ENCODE measurements at regions not wholly inside any gene's neighbourhood (a gene's known extent, or its start where the extent isn't known, plus 50 kb on each side); places are given as distances from the start of the nearest gene placed in this dataset.

- no peak for DNase-seq
These were observed 592.9 kb downstream of the SEMA5A start for GRCh38 chr5:8953016-8953415.

- DNase-seq = no peak
These were observed 591.9 kb downstream of the SEMA5A start for GRCh38 chr5:8953911-8954438.

DNA sequence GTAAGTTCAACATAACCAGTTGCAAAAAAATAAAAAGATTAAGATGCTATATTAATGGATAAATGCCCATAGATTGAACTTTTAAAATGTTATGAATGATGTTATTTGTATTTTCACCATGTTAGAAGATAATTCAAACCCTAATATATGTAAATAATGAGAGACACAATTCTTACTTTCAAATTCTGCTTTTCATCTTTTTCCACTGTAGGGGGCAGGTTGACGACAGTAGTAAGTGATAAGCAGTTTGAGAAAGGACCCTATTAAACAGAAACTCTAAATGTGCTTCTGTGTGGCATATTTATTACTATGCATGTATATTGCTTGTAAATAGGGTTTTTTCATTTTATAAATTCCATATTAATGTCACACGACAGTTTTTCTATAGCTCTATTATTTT lies 591.1 kb downstream of the SEMA5A start:
- DNase-seq = no peak

GRCh38 chr5:8956659-8957058 lies 589.2 kb downstream of the SEMA5A start:
- no peak for DNase-seq

DNA sequence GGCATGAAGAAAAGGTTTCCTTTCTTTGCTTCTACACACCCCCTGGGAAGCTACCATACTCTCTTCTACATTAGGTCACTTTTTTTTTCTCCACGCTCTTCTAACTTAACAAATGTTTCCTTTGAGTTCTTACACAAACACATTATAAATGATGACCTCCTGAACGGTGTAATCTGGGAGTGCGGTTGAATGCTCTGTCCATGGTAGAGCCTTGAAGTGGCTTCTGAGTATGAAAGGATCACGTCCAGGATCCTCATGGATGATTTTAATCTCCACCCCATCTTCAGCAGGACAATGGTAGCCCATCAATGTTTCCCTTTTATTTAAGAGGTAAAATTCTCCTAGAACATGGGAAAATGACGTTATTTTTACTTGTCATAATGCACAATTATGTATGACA lies 587.3 kb downstream of the SEMA5A start:
- DNase-seq = no peak

- DNase-seq = no peak
These were observed 584.7 kb downstream of the SEMA5A start for GRCh38 chr5:8961219-8961618.

DNA sequence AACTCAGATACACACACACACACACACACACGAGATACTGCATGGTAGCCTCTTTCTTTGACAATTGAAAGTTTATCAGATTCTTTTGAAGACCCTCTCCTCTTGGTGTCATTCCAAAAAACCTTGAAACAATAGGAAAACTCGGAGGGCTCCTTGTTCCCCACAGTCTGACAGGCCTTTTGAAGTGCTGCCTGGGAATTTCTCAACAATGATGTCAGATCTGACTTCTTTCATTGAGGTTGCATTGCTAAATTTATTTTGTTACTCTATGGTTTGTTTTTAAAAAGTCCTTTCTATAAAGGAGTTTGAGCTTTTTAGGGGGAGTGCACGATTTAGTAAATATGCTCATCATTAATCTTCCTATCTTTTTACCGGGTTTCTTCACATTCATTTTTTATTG lies 583.9 kb downstream of the SEMA5A start:
- no peak for DNase-seq

DNA sequence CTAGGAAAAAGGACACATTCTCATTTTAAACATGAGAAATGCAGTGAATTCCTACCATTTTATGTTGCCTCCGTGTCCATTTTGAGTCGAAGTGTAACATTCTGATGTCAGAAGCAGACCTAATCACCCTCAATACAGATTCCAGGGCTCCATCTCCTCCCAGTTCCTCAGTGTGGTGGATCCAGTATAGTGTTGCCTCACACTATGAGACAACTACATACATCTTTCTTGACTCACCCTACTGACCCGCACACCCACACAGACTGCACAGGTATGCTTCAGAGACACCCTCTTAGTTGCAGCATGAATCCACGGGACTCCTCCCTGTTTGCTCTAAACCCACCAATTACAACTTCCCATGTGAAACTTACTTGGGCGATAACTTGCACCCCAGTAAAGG lies 564.9 kb downstream of the SEMA5A start:
- DNase-seq = no peak

GRCh38 chr5:8981496-8981895 lies 564.4 kb downstream of the SEMA5A start:
- DNase-seq = no peak

DNA sequence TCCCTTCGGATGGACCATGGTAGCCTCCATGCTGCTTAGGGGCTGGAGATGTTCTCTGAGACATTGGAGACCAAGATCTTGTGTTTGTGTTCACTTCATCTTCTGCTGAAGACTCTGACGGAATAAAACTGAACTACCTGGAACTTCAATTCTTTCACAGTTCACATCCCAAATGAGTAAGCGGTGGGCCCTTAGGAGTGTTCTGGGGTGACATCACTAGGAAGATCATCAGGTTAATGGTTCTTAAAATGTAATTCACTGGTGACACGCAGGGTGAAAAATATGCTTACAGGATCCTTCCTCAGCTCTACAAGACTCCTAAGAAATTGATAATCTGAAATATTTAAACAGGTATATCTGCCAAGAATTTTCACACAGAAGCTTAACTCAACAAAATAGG lies 561.5 kb downstream of the SEMA5A start:
- no peak for DNase-seq
